ENCODE measurements at regions not wholly inside any gene's neighbourhood (a gene's known extent, or its start where the extent isn't known, plus 50 kb on each side); places are given as distances from the start of the nearest gene placed in this dataset.

DNA sequence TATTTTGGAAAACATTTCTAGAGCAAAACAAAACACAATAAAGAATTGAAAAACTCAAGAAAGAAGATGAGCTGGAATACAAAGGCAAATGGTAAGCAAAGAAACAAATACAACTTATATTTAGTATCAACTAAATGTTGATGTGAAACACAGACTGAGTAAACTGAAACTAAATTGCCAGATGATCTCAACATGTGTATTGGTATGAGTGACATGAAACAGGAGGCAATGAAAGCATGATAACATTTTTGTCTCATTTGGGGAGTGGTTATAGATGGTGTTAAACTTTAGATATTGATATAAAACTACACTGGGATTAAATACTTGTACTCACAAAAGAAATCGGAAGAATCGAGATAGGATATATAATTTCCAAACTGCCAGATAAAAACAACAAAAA, 805.6 kb upstream of the CXADR start:
- Histone ChIP-seq H3K4me1 (ENCODE audit: insufficient read depth, low read length) (no peaks in the 10 kb centered on the region), H3K9ac (ENCODE audit: low read depth, low read length) (no peak overlapping the region), H3K9me3 (ENCODE audit: control insufficient read depth, insufficient read depth, low read length) (peaks cover 3% of the 10 kb centered on the region; the same call in 1 of the 2 replicates), H3K36me3 (ENCODE audit: insufficient read depth, low read length) (no peaks in the 10 kb centered on the region)

DNA sequence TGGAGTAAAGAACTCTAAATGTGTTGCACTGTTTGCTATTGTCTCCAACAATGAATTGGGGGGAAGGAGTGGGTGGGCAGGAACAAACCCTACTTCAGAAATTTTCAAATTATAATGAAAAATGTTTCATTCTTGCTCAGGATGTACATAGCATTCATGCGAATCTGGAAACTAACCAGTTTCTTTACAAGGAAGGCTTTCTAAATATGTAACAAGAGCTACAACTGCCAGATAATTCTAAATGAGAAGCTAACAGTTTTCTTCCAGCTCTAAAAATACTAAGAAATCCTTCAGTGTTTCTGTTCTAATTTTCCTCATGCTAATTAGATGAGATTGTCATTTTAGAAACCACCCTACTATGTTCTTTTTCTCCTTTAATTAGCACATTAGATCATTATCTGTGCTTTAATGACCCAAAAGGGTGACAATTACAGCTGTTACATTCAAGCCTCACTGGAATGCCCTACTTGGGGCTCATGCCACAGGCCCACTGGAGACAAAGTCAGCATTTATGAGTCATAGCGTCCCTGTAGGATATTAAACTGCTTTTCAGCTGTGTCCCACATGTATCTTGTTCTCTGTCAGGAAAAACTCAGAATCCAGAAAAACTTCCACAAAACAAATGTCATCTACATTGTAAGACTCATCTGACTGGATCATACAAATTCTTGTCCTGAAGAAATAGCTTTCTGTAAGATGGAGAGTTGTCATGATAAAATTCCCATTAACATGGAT, 804.6 kb upstream of the CXADR start:
- Histone ChIP-seq H3K4me1 (ENCODE audit: insufficient read depth, low read length) (no peaks in the 10 kb centered on the region), H3K9ac (ENCODE audit: low read depth, low read length) (no peak overlapping the region), H3K9me3 (ENCODE audit: control insufficient read depth, insufficient read depth, low read length) (peaks cover 3% of the 10 kb centered on the region; the same call in 1 of the 2 replicates), H3K36me3 (ENCODE audit: insufficient read depth, low read length) (no peaks in the 10 kb centered on the region)

DNA sequence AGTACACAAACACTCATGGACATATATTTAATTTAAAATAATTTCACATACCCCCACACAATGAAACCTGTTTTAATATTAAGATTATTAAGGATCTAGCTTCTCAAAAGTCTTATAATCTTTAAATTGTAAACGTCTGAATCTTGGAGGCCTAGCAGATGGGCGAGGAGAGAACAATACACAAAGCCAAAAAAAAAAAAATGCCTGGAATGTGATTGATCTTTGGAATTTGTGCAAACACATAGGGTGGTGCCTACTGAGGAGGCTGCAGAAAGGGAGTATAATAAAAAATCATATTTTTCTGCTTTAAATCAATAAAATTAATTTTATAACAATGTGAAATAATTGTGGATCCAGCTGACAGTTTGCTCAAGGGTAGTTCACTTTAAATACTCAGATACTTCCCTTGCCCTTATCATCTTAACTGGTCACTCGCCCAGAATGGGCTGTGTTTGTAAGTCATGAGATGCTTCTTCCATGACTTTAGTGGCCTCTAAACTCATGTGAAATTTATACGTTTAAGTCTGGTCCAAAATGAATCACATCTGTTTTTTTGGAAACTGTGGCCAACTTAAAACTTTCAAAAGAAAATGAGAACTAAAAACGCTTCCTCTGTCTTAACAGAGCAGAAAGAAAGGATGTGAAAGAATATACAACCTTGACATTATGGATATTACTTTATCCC, 802.8 kb upstream of the CXADR start:
- Histone ChIP-seq H3K4me1 (ENCODE audit: insufficient read depth, low read length) (no peaks in the 10 kb centered on the region), H3K9me3 (ENCODE audit: control insufficient read depth, insufficient read depth, low read length) (peaks cover 3% of the 10 kb centered on the region; the same call in 1 of the 2 replicates), H3K36me3 (ENCODE audit: insufficient read depth, low read length) (no peaks in the 10 kb centered on the region), H3K9ac (ENCODE audit: low read depth, low read length) (no peak overlapping the region)

DNA sequence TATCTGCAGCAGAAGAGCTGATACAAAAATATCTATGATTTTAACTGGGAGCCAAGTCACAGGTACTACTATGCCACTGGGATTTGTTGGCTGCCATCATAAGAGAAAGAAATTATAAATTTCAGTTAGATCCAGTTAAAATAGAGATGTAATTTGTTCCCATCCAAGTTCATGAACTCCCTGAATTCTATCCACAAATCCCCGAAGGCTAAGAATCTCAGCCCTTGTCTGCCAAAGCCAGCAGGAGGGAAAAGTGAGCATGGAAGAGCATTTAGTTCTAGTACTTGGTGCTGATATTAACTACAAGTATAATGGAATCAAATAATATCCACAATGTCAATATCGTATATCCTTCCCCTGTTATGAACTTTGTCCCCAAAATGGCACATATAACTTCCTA, 801.1 kb upstream of the CXADR start:
- no peaks in the 10 kb centered on the region for H3K36me3 ChIP-seq (ENCODE audit: insufficient read depth, low read length)
- peaks cover 3% of the 10 kb centered on the region; the same call in 1 of the 2 replicates for H3K9me3 ChIP-seq (ENCODE audit: control insufficient read depth, insufficient read depth, low read length)
- H3K9ac ChIP-seq (ENCODE audit: low read depth, low read length), result no peak overlapping the region
- no peaks in the 10 kb centered on the region for H3K4me1 ChIP-seq (ENCODE audit: insufficient read depth, low read length)

DNA sequence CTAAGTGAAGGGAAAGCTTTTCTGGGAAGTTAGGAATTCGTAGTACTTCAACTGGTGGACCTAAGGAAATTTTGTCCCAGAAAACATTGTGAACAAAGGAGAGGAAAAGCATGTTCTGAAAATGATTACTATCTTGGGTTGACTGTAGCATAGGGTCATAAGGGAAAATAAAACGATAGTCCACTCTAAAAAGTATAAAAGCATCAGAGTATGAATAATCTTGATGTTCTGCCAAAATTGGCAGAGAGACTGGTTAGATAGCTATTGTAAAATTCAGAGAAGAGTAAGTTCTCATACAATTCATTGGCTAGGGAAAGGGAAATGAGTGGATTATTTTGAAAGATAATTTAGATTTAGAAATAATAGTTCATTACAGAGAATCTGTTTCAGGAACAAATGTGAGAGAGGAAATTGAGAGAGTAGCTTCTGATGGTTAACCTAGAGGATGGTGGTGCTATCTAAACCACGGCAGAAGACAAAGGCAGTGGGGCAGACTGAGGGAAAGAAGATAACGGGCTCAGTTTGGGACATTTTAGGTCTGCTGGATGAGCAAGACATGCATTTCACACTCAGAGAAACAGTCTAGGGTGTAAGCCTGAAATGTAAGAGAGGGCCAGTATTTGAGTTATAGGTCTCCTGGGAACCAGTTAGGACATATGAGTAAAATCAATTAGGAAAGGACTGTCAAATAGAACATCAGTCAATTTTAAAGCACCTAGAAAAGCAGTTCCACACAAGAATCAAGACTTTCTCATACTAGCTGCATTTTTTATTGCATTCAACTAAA, 799.3 kb upstream of the CXADR start:
- peaks cover 2% of the 10 kb centered on the region; the same call in 1 of the 2 replicates for H3K9me3 ChIP-seq (ENCODE audit: control insufficient read depth, insufficient read depth, low read length)
- no peaks in the 10 kb centered on the region for H3K4me1 ChIP-seq (ENCODE audit: insufficient read depth, low read length)
- H3K9ac ChIP-seq (ENCODE audit: low read depth, low read length), result no peak overlapping the region
- no peaks in the 10 kb centered on the region for H3K36me3 ChIP-seq (ENCODE audit: insufficient read depth, low read length)

DNA sequence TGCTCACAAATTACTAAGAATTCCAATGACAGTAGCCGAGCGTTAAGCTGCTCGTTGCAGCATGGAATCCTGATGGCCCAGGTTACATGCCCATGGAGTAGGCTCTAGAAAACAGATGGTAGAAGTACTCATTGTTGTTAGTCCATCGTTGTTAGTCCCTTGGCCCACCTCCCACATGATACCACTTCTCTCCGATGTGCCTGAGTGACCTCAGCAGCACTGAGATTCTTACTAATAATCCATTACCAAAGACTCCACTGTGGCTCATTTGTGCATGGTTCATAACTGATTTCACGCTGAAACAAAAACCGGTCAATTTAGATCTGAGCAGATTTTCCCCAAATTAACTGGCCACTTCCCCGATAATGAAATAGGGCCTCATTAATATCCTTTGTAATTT, 772.3 kb upstream of the CXADR start:
- Histone ChIP-seq H3K4me1 (ENCODE audit: insufficient read depth, low read length) (no peaks in the 10 kb centered on the region), H3K9me3 (ENCODE audit: control insufficient read depth, insufficient read depth, low read length) (no peaks in the 10 kb centered on the region; the same call in 1 of the 2 replicates), H3K9ac (ENCODE audit: low read depth, low read length) (no peak overlapping the region), H3K36me3 (ENCODE audit: insufficient read depth, low read length) (no peaks in the 10 kb centered on the region)

DNA sequence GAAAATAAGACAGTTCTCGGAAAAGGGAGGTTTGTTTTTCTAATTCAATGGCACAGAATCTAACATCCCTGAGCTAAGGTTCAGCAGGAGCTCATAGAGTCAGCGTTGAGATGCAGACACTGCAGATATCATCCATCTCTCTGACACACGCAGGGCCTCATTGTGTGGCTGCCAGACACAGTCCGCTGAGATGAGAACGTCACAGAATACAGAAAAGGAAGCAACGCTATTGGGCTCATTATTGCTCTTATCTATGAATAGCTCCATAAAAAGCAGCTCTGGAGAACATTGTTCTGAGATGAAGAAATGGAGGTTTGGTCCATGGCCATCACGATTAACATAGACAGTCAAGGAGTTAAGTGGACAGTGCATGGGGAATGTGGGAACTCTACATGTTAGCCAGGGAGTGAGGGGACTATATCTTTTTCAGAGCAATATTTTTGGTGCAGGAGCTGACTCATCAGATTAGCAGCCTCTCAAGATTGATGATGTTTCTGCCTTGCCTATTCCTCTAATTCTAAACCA, 771.6 kb upstream of the CXADR start:
- no peaks in the 10 kb centered on the region for H3K36me3 ChIP-seq (ENCODE audit: insufficient read depth, low read length)
- H3K9ac ChIP-seq (ENCODE audit: low read depth, low read length), result no peak overlapping the region
- H3K4me1 ChIP-seq (ENCODE audit: insufficient read depth, low read length), result no peaks in the 10 kb centered on the region
- no peaks in the 10 kb centered on the region; the same call in 1 of the 2 replicates for H3K9me3 ChIP-seq (ENCODE audit: control insufficient read depth, insufficient read depth, low read length)

DNA sequence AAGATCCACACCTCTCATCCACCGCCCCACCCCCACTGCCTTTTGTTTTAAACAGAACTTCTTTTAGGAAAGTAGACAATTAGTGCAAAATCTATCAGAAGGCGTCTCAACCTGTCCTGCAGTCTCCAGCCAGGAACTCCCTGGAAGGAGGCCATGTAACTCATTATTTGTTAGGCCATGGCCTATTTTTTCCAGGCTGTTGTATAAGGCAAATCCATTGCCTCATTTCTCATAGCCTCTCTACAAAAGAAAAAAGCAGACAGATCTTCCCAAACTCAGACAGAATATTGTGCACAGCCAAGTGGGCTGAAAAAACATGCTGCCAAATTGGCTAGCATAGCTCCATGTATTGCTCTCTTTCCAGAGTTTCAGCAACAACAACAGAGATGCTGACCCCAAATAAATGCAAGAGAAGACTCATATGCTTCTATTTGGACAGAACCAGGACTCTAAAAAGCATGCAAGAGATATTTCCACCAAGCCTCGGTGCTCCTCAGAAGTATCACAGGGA, 770.7 kb upstream of the CXADR start:
- no peaks in the 10 kb centered on the region for H3K36me3 ChIP-seq (ENCODE audit: insufficient read depth, low read length)
- H3K9me3 ChIP-seq (ENCODE audit: control insufficient read depth, insufficient read depth, low read length), result no peaks in the 10 kb centered on the region; the same call in 1 of the 2 replicates
- H3K4me1 ChIP-seq (ENCODE audit: insufficient read depth, low read length), result no peaks in the 10 kb centered on the region

DNA sequence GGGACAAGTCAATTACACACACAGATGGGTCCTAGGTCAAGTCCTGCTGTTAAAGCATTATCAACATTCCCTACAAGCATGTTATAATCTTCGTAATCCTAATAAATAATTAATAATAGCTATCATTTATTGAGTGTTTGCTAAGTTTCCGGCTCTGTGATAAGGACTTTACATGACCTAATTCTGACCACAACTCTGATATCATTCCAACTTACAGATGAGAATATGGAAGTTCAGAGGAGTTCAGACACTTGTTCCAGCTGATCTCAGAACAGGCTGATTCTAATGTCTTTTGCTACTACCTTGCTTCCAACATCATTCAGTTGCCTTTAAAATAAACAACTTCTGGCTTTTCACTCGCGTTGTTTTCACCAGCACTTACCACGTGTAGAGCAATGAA, 770.1 kb upstream of the CXADR start:
- no peak overlapping the region for H3K9ac ChIP-seq (ENCODE audit: low read depth, low read length)
- H3K4me1 ChIP-seq (ENCODE audit: insufficient read depth, low read length), result no peaks in the 10 kb centered on the region
- no peaks in the 10 kb centered on the region for H3K9me3 ChIP-seq (ENCODE audit: control insufficient read depth, insufficient read depth, low read length)
- H3K36me3 ChIP-seq (ENCODE audit: insufficient read depth, low read length), result no peaks in the 10 kb centered on the region

More for the DNA sequence above, 770.7 kb upstream of the CXADR start:
- H3K9ac ChIP-seq (ENCODE audit: low read depth, low read length), result no peak overlapping the region

DNA sequence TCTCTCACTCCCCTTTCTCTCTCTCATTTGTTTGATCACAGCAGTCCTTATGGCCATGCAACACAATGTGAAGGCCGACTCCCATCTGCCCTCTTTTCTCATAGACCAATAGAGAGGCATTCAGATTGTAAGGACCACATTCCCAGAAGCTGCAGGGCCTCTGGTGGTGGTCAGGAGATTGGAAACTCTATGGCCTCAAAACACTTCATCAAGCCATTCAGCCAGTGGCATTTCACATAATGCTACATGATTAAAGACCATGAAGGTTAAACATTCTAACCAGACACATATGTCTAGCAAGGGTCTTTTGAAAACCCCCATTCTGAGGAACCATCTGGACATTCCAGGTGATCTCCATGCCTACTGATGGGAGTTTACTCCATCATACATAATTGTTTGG, 769.5 kb upstream of the CXADR start:
- H3K9ac ChIP-seq (ENCODE audit: low read depth, low read length), result no peak overlapping the region
- no peaks in the 10 kb centered on the region for H3K9me3 ChIP-seq (ENCODE audit: control insufficient read depth, insufficient read depth, low read length)
- H3K36me3 ChIP-seq (ENCODE audit: insufficient read depth, low read length), result no peaks in the 10 kb centered on the region
- H3K4me1 ChIP-seq (ENCODE audit: insufficient read depth, low read length), result no peaks in the 10 kb centered on the region

DNA sequence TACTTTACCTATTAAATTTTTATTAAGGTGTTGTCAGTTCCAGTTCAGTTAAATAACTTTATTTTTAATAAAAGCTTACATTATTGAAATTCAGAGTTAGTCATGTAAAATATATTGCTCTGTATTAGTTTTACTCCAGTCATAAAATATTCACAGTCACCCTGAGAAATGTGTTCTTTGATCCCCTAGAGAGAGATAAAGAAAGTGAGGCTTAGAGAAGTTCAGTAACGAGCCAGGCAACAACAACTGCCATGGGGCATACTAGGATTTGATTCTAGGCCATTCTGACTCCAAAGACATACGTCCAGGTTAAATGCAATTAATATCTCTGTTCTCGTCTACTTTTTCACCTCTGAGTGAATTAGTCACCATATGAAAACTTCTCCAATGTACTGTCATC, 761.9 kb upstream of the CXADR start:
- no peaks in the 10 kb centered on the region for H3K4me1 ChIP-seq (ENCODE audit: insufficient read depth, low read length)
- H3K9ac ChIP-seq (ENCODE audit: low read depth, low read length), result no peak overlapping the region

DNA sequence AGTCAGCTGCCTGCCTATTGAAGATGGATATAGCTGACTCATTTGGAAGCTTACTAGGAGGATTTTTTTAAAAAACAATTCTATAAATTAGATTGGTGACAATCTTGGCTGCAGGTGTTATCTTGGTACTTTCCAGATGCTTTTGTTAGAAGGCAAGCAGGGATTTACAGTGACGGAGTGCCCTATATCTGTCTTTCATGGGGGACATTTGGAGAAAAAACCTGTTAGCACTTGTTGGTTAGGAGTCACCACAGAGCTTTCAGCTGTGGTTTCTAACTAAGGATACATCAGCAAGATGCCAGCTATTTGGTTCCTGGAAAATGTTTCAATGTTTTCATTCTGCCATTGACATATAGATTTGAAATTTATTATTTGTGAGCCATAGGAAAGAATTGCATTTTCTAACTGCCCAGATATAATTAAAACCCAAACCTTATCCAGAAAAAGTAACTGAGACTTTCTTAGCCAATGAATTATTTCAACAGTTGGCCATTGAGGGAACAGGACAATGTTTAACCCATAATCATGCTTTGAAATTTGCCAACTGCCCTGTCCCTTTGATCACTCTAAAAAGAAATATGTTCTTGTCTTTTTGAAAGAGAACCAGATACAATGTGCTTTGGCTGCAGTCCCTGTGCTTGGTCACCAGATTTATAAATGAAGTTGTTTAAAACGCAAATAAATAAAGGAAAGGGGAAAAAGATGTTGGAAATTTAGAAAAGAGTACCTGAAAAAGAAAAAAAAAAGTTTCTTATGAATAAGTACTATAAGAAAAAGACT, 761.0 kb upstream of the CXADR start:
- Histone ChIP-seq H3K36me3 (ENCODE audit: insufficient read depth, low read length) (no peaks in the 10 kb centered on the region), H3K9ac (ENCODE audit: low read depth, low read length) (no peak overlapping the region), H3K9me3 (ENCODE audit: control insufficient read depth, insufficient read depth, low read length) (no peaks in the 10 kb centered on the region), H3K4me1 (ENCODE audit: insufficient read depth, low read length) (no peaks in the 10 kb centered on the region)

More for the DNA sequence above, 761.9 kb upstream of the CXADR start:
- H3K9me3 ChIP-seq (ENCODE audit: control insufficient read depth, insufficient read depth, low read length), result no peaks in the 10 kb centered on the region
- H3K36me3 ChIP-seq (ENCODE audit: insufficient read depth, low read length), result no peaks in the 10 kb centered on the region

DNA sequence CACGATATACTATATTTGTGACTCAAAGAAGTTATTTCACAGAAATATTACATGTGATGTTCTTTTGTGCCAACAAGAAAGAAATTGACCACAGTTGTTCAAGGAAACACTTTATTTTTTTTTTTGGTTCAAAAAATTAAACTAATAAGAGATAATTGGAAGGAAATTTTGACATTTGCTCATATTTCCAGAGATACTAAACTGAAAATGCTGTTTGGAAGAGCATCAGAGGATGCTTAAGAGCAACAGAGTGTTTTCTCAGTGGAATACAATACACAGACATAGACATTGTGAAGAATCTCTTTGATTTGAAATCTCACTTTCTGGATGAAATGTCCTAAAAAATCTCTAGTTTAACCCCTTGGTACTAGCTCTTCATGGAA, 760.4 kb upstream of the CXADR start:
- Histone ChIP-seq H3K4me1 (ENCODE audit: insufficient read depth, low read length) (no peaks in the 10 kb centered on the region), H3K36me3 (ENCODE audit: insufficient read depth, low read length) (no peaks in the 10 kb centered on the region), H3K9ac (ENCODE audit: low read depth, low read length) (no peak overlapping the region), H3K9me3 (ENCODE audit: control insufficient read depth, insufficient read depth, low read length) (no peaks in the 10 kb centered on the region)

DNA sequence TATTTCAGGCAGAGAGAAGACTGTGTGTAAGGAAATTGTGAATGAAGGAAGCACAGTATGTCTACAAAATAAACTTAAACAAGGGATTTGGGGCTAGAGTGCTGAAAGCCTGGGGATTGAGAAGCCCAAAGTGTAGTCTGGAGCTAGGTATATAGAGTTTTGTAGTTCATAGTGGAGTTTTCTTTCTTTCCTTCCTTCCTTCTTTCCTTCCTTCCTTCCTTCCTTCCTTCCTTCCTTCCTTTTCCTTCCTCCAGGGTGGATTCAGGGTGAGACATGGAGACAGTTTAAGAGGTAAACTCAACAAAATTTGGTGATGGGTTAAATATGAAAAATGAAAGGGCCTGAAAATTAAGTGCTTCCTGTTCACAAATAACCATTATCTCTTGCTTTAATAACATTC, 757.8 kb upstream of the CXADR start:
- no peaks in the 10 kb centered on the region for H3K4me1 ChIP-seq (ENCODE audit: insufficient read depth, low read length)
- no peaks in the 10 kb centered on the region for H3K9me3 ChIP-seq (ENCODE audit: control insufficient read depth, insufficient read depth, low read length)
- H3K36me3 ChIP-seq (ENCODE audit: insufficient read depth, low read length), result no peaks in the 10 kb centered on the region
- H3K9ac ChIP-seq (ENCODE audit: low read depth, low read length), result no peak overlapping the region

Data from ES-I3 (cell line).